Peyer's patch (tissue), 4 donors: ENCODE measurements at regions not wholly inside any gene's neighbourhood (a gene's known extent, or its start where the extent isn't known, plus 50 kb on each side); places are given as distances from the start of the nearest gene placed in this dataset.

ENCODE experiments used
- DNase-seq, 3 donors: peaks; one replicate each; pipeline ENCODE4 v3.0.0-alpha.2; 2017 to 2019
- H3K27ac ChIP-seq, 4 donors: fragments of 200-600 bp; sonication (generic); one replicate each; pipeline ENCODE4 v1.5.1; 2016 to 2019
- H3K27me3 ChIP-seq, 2 donors: fragments of 200-600 bp; sonication (generic); one replicate each; pipeline ENCODE4 v1.5.1; 2019
- H3K36me3 ChIP-seq, 3 donors: fragments of 200-600 bp; sonication (generic); one replicate each; pipeline ENCODE4 v1.5.1; 2016 to 2019
- H3K4me1 ChIP-seq, 4 donors: fragments of 200-600 bp; sonication (generic); one replicate each; pipeline ENCODE4 v1.5.1; 2016 to 2019
- H3K4me3 ChIP-seq, 4 donors: fragments of 200-600 bp; sonication (generic); 1 replicate in 3 of 4; 2 replicates in 1 of 4; pipeline ENCODE4 v1.5.1; 2016 to 2019; ENCODE audit warnings: mild to moderate bottlenecking in 1 of 4
- H3K9me3 ChIP-seq, 4 donors: fragments of 200-600 bp; sonication (generic); one replicate each; pipeline ENCODE4 v1.5.1; 2016 to 2019; ENCODE audit warnings: mild to moderate bottlenecking in 1 of 4
- CTCF ChIP-seq, 6 experiments: fragments of 450-650 bp in 4 of 6; fragments of 200-600 bp in 2 of 6; sonication (generic) in 1 of 6; IDR thresholded peaks; one replicate each; pipeline ENCODE4 v1.5.1; 2017 to 2019; ENCODE audit warnings: antibody characterized with exemption in 6 of 6, mild to moderate bottlenecking in 3 of 6, moderate library complexity in 1 of 6
- POLR2A ChIP-seq, 2 donors: fragments of 450-650 bp; IDR thresholded peaks; one replicate each; pipeline ENCODE4 v1.5.1; 2017; ENCODE audit warnings: antibody characterized with exemption in 2 of 2, mild to moderate bottlenecking in 2 of 2, moderate library complexity in 2 of 2

GRCh38 chr15:25186411-25186810, 231.6 kb downstream of the SNRPN start:
- Histone ChIP-seq H3K9me3 (peaks cover 0 to 18% (median 0%) of the 10 kb centered on the region in 4 donors), H3K27me3 (no peaks in the 10 kb centered on the region), H3K27ac (no peak overlapping the region), H3K4me1 (no peaks in the 10 kb centered on the region), H3K36me3 (no peaks in the 10 kb centered on the region), H3K4me3 (no peak overlapping the region)
- DNase-seq: no peak
- TF ChIP-seq CTCF (IDR thresholded peaks at IDR 0.05): no peak
- TF ChIP-seq POLR2A (IDR thresholded peaks at IDR 0.05): no peak

- H3K36me3 ChIP-seq: no peaks in the 10 kb centered on the region
- no peak overlapping the region for H3K4me3 ChIP-seq
- H3K4me1 ChIP-seq: no peaks in the 10 kb centered on the region
- no peak for DNase-seq
- no peaks in the 10 kb centered on the region for H3K27me3 ChIP-seq
- no peak for TF ChIP-seq POLR2A (IDR thresholded peaks at IDR 0.05)
- TF ChIP-seq CTCF (IDR thresholded peaks at IDR 0.05): no peak
- H3K9me3 ChIP-seq: peaks cover 0 to 19% (median 0%) of the 10 kb centered on the region in 4 donors
- H3K27ac ChIP-seq: no peak overlapping the region
These were observed 232.3 kb downstream of the SNRPN start for GRCh38 chr15:25186906-25187645.

GRCh38 chr15:25188051-25188450, 233.3 kb downstream of the SNRPN start:
- H3K4me3 ChIP-seq: no peak overlapping the region
- H3K9me3 ChIP-seq: peaks cover 0 to 16% (median 0%) of the 10 kb centered on the region in 4 donors
- no peaks in the 10 kb centered on the region for H3K4me1 ChIP-seq
- H3K36me3 ChIP-seq: no peaks in the 10 kb centered on the region
- no peak for TF ChIP-seq CTCF (IDR thresholded peaks at IDR 0.05)
- TF ChIP-seq POLR2A (IDR thresholded peaks at IDR 0.05): no peak
- no peak overlapping the region for H3K27ac ChIP-seq
- H3K27me3 ChIP-seq: no peaks in the 10 kb centered on the region
- no peak for DNase-seq

GRCh38 chr15:25188551-25189101, 233.8 kb downstream of the SNRPN start:
- H3K9me3 ChIP-seq: peaks cover 0 to 16% (median 0%) of the 10 kb centered on the region in 4 donors
- H3K27ac ChIP-seq: no peak overlapping the region

GRCh38 chr15:25189551-25189950, 234.8 kb downstream of the SNRPN start:
- Histone ChIP-seq H3K27me3 (no peaks in the 10 kb centered on the region), H3K9me3 (peaks cover 0 to 16% (median 0%) of the 10 kb centered on the region in 4 donors), H3K4me3 (no peak overlapping the region), H3K36me3 (no peaks in the 10 kb centered on the region), H3K27ac (no peak overlapping the region), H3K4me1 (no peaks in the 10 kb centered on the region)
- DNase-seq: no peak
- no peak for TF ChIP-seq POLR2A (IDR thresholded peaks at IDR 0.05)
- TF ChIP-seq CTCF (IDR thresholded peaks at IDR 0.05): no peak

More at GRCh38 chr15:25188551-25189101, 233.8 kb downstream of the SNRPN start:
- Histone ChIP-seq H3K27me3 (no peaks in the 10 kb centered on the region), H3K36me3 (no peaks in the 10 kb centered on the region), H3K4me3 (no peak overlapping the region), H3K4me1 (no peaks in the 10 kb centered on the region)
- DNase-seq: no peak
- TF ChIP-seq CTCF (IDR thresholded peaks at IDR 0.05) (no peak), POLR2A (IDR thresholded peaks at IDR 0.05) (no peak)
